ENCODE measurements at regions not wholly inside any gene's neighbourhood (a gene's known extent, or its start where the extent isn't known, plus 50 kb on each side); places are given as distances from the start of the nearest gene placed in this dataset.

DNA sequence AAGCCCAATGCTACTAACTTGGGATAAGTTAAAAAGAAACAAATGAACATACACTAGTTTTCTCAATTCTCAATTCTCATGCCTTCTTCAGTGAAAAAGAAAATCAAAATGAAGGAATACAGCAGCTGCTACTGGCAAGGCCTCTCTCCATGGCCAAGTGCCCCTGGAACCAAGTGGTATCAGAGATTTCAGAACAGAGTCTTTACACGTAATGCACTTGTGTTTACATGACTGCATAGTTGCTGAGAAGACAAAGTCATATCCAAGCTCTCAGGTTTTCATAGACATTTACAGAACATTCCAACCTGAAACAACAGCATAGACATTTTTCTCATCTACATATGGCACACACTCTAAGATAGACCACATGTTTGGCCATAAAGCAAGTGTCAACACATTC is 789.9 kb downstream of the CBLN2 start:
- Histone ChIP-seq H3K36me3 (ENCODE audit: control insufficient read depth, insufficient read depth, low read length) (no peaks in the 10 kb centered on the region), H3K27me3 (replicated peaks; ENCODE audit: control insufficient read depth, insufficient read depth, low read length) (no peaks in the 10 kb centered on the region), H3K4me3 (replicated peaks; ENCODE audit: low read depth, low read length) (no peak overlapping the region)
- TF ChIP-seq, protein P1, sequence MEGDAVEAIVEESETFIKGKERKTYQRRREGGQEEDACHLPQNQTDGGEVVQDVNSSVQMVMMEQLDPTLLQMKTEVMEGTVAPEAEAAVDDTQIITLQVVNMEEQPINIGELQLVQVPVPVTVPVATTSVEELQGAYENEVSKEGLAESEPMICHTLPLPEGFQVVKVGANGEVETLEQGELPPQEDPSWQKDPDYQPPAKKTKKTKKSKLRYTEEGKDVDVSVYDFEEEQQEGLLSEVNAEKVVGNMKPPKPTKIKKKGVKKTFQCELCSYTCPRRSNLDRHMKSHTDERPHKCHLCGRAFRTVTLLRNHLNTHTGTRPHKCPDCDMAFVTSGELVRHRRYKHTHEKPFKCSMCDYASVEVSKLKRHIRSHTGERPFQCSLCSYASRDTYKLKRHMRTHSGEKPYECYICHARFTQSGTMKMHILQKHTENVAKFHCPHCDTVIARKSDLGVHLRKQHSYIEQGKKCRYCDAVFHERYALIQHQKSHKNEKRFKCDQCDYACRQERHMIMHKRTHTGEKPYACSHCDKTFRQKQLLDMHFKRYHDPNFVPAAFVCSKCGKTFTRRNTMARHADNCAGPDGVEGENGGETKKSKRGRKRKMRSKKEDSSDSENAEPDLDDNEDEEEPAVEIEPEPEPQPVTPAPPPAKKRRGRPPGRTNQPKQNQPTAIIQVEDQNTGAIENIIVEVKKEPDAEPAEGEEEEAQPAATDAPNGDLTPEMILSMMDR (IDR thresholded peaks at IDR 0.05; ENCODE audit: insufficient read depth, low read length, poor library complexity, severe bottlenecking): no peak
- no peak for DNase-seq (ENCODE audit: extremely low read depth, insufficient read length)

DNA sequence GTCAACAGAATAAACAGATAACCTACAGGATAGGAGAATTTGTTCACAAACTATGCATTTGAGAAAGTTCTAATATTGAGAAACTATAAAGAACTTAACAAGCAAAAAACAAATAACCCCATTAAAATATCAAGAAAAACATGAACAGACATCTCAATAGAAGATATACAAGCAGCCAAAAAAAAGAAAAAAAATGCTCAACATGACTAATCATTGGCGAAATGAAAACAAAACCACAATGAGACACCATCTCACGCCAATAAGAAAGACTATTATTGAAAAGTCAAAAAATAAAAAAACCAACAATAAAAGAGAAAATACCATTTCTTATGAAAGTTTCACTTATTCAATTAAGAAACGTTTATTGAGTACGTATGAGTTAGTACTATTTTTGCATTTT is 800.5 kb downstream of the CBLN2 start:
- Histone ChIP-seq H3K4me3 (replicated peaks; ENCODE audit: low read depth, low read length) (no peak overlapping the region), H3K36me3 (ENCODE audit: control insufficient read depth, insufficient read depth, low read length) (no peaks in the 10 kb centered on the region), H3K27me3 (replicated peaks; ENCODE audit: control insufficient read depth, insufficient read depth, low read length) (no peaks in the 10 kb centered on the region)
- TF ChIP-seq, protein P1 (IDR thresholded peaks at IDR 0.05; ENCODE audit: insufficient read depth, low read length, poor library complexity, severe bottlenecking): no peak
- no peak for DNase-seq (ENCODE audit: extremely low read depth, insufficient read length)

DNA sequence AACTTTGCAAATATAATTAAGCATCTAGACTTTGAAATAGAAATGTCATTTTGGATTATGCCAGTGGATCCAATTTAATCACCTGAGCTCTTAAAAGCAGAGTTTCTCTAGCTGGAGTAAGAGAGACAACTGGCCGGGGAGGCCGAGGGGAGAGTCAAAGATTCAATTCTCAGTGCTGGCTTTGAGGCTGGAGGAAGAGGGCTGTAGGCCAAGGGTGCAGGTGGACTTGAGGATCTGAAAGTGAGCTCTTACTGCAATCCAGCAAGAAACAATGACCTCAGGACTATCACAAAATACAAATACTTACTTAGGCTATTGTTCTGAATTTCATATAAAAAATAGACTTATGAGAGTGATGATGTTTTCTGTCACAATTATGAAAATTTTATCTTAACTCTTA is 814.5 kb downstream of the CBLN2 start:
- no peak for DNase-seq (ENCODE audit: extremely low read depth, insufficient read length)
- no peak overlapping the region for H3K4me3 ChIP-seq (replicated peaks; ENCODE audit: low read depth, low read length)
- TF ChIP-seq, protein P1 (IDR thresholded peaks at IDR 0.05; ENCODE audit: insufficient read depth, low read length, poor library complexity, severe bottlenecking): no peak
- no peaks in the 10 kb centered on the region for H3K27me3 ChIP-seq (replicated peaks; ENCODE audit: control insufficient read depth, insufficient read depth, low read length)
- no peaks in the 10 kb centered on the region for H3K36me3 ChIP-seq (ENCODE audit: control insufficient read depth, insufficient read depth, low read length)

DNA sequence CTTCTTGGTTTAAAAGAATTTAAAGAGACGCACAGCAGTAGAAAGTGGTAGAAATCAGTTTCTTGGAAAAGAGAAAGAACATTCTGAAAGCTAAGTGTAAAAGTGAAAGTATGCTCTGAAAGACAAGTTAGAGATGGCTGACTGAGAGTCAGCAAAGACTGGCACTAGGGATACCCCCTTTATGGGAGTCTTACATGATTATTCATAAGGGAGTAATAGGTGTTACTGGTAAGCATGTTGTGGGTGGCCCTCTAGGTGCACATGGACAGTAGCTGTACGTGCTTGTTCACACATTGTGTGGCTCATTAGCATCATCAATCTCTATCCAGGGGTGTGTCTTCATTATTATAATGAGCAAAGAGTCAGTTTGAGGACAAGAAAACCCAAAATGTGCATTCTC is 816.2 kb downstream of the CBLN2 start:
- H3K4me3 ChIP-seq (replicated peaks; ENCODE audit: low read depth, low read length): no peak overlapping the region
- no peaks in the 10 kb centered on the region for H3K27me3 ChIP-seq (replicated peaks; ENCODE audit: control insufficient read depth, insufficient read depth, low read length)
- no peaks in the 10 kb centered on the region for H3K36me3 ChIP-seq (ENCODE audit: control insufficient read depth, insufficient read depth, low read length)
- DNase-seq (ENCODE audit: extremely low read depth, insufficient read length): no peak
- TF ChIP-seq, protein P1 (IDR thresholded peaks at IDR 0.05; ENCODE audit: insufficient read depth, low read length, poor library complexity, severe bottlenecking): no peak

DNA sequence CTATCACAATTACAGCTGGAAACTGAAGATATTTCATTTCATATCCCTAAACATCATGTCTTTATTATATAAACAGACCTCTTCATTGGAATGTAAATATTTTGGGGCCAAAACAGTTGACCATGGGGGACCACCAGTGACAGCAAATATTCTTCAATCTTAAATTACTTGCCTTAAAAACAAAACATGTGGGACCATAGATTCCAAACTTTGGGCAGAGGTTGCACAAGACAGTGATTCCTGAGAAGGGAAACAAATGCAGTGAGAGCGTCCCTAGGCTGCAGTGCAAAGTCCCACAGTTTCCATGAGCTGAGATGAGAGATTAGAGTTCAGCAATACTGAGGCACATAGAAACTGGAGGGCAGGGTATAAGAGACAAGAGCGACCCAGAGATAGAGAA is 818.9 kb downstream of the CBLN2 start:
- no peak overlapping the region for H3K4me3 ChIP-seq (replicated peaks; ENCODE audit: low read depth, low read length)
- no peaks in the 10 kb centered on the region for H3K27me3 ChIP-seq (replicated peaks; ENCODE audit: control insufficient read depth, insufficient read depth, low read length)
- TF ChIP-seq, protein P1 (IDR thresholded peaks at IDR 0.05; ENCODE audit: insufficient read depth, low read length, poor library complexity, severe bottlenecking): no peak
- H3K36me3 ChIP-seq (ENCODE audit: control insufficient read depth, insufficient read depth, low read length): no peaks in the 10 kb centered on the region
- no peak for DNase-seq (ENCODE audit: extremely low read depth, insufficient read length)

DNA sequence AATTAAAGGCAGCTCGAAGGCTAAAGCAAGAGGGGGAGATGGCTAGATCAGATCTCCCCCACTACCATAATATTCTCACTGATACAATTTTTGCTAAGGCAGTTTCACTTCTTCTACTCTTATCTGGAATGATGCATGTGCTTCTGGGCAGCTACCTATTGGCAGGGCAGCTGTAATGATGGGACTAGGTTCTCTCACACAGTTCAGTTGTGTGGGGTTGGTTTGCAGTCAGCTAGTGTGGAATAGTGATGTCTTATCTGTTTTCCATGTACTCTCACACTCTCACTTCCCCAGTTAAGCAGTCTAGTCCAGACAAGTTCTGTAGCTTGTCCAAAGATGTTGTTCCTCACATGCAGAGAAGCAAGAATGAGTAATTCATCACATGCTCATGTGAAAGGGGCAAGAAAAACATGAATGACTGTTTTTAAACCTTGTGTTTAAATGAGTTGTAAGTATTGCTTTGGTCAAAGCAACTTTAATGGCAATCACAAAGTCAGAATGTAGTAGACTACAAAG is 836.1 kb downstream of the CBLN2 start:
- DNase-seq (ENCODE audit: extremely low read depth, insufficient read length): no peak
- no peaks in the 10 kb centered on the region for H3K36me3 ChIP-seq (ENCODE audit: control insufficient read depth, insufficient read depth, low read length)
- no peaks in the 10 kb centered on the region for H3K27me3 ChIP-seq (replicated peaks; ENCODE audit: control insufficient read depth, insufficient read depth, low read length)
- TF ChIP-seq, protein P1 (IDR thresholded peaks at IDR 0.05; ENCODE audit: insufficient read depth, low read length, poor library complexity, severe bottlenecking): no peak
- no peak overlapping the region for H3K4me3 ChIP-seq (replicated peaks; ENCODE audit: low read depth, low read length)
